CD14-positive monocyte (primary cell): ENCODE measurements at regions not wholly inside any gene's neighbourhood (a gene's known extent, or its start where the extent isn't known, plus 50 kb on each side); places are given as distances from the start of the nearest gene placed in this dataset.

Experiments used
- DNase-seq, 3 donors: peaks; one replicate each; pipeline ENCODE4 v3.0.0-alpha.2; 2011 to 2022
- H2AFZ ChIP-seq: 2 replicates; pipeline ENCODE4 v1.6.0; 2012; ENCODE audit warnings: mild to moderate bottlenecking, low read depth, low read length, inconsistent platforms; ENCODE audit not compliant: insufficient read depth, poor library complexity, severe bottlenecking
- H3K27ac ChIP-seq, 2 donors: 1 replicate in 1 of 2; 2 replicates in 1 of 2; pipeline ENCODE4 v1.5.1; 2012 to 2013; ENCODE audit warnings: low read length in 2 of 2, control low read depth in 1 of 2, inconsistent platforms in 1 of 2, low read depth in 1 of 2, mild to moderate bottlenecking in 1 of 2
- H3K27me3 ChIP-seq, 2 donors: one replicate each; pipeline versions ENCODE4 v1.6.0 to v1.6.1; 2011 to 2013; ENCODE audit warnings: low read length in 2 of 2; ENCODE audit not compliant: control insufficient read depth in 2 of 2, insufficient read depth in 2 of 2
- H3K36me3 ChIP-seq, 2 donors: replicated peaks in 1 of 2; 1 replicate in 1 of 2; 2 replicates in 1 of 2; pipeline versions ENCODE4 v1.5.1 to v1.6.1; 2012 to 2013; ENCODE audit warnings: low read length in 2 of 2, control low read depth in 1 of 2, inconsistent platforms in 1 of 2, mild to moderate bottlenecking in 1 of 2; ENCODE audit not compliant: insufficient read depth in 2 of 2, control insufficient read depth in 1 of 2
- H3K4me1 ChIP-seq, 2 donors: 1 replicate in 1 of 2; 2 replicates in 1 of 2; pipeline versions ENCODE4 v1.5.1 to v1.6.1; 2012 to 2013; ENCODE audit warnings: low read length in 2 of 2, control low read depth in 1 of 2, inconsistent platforms in 1 of 2, mild to moderate bottlenecking in 1 of 2, moderate library complexity in 1 of 2; ENCODE audit not compliant: insufficient read depth in 2 of 2, control insufficient read depth in 1 of 2
- H3K4me2 ChIP-seq: replicated peaks from 2 replicates; pipeline ENCODE3; 2012; ENCODE audit warnings: low read length, moderate library complexity, mild to moderate bottlenecking; ENCODE audit not compliant: poor library complexity, severe bottlenecking; ENCODE audit errors: extremely low read depth
- H3K4me3 ChIP-seq, 3 experiments: fragments of 200-600 bp in 1 of 3; sonication (generic) in 1 of 3; replicated peaks in 1 of 3; 1 replicate in 2 of 3; 2 replicates in 1 of 3; pipeline ENCODE4 v1.5.1; 2011 to 2013; ENCODE audit warnings: low read length in 3 of 3, mild to moderate bottlenecking in 3 of 3, control low read depth in 2 of 3, low read depth in 2 of 3, inconsistent platforms in 1 of 3, moderate library complexity in 1 of 3
- H3K79me2 ChIP-seq: 2 replicates; pipeline ENCODE4 v1.6.0; 2012; ENCODE audit warnings: mild to moderate bottlenecking, control low read depth, inconsistent platforms, low read length, moderate library complexity; ENCODE audit not compliant: insufficient read depth
- H3K9ac ChIP-seq: 2 replicates; pipeline ENCODE4 v1.6.0; 2017; ENCODE audit warnings: low read length, mild to moderate bottlenecking; ENCODE audit not compliant: insufficient read depth, poor library complexity, severe bottlenecking
- H3K9me3 ChIP-seq, 2 donors: replicated peaks in 1 of 2; 1 replicate in 1 of 2; 2 replicates in 1 of 2; pipeline versions ENCODE4 v1.5.1 to v1.6.1; 2012 to 2013; ENCODE audit warnings: low read length in 2 of 2, control low read depth in 1 of 2; ENCODE audit not compliant: control insufficient read depth in 1 of 2, insufficient read depth in 1 of 2
- H4K20me1 ChIP-seq: 2 replicates; pipeline ENCODE4 v1.6.0; 2012; ENCODE audit warnings: mild to moderate bottlenecking, low read length, control low read depth, moderate library complexity; ENCODE audit not compliant: insufficient read depth
- H3K27ac Mint-ChIP-seq, 7 donors: one replicate each; pipeline ENCODE4 v1.8.0; 2020; ENCODE audit warnings: mild to moderate bottlenecking in 7 of 7, mixed read lengths in 7 of 7, moderate library complexity in 6 of 7, inconsistent platforms in 2 of 7
- H3K27me3 Mint-ChIP-seq, 3 donors: one replicate each; pipeline ENCODE4 v1.8.0; 2021 to 2022; ENCODE audit warnings: low read depth in 3 of 3, mild to moderate bottlenecking in 3 of 3, mixed read lengths in 3 of 3, moderate library complexity in 3 of 3, inconsistent platforms in 1 of 3
- H3K36me3 Mint-ChIP-seq, 2 donors: one replicate each; pipeline ENCODE4 v1.8.0; 2020; ENCODE audit warnings: mixed read lengths in 2 of 2, inconsistent platforms in 1 of 2, mild to moderate bottlenecking in 1 of 2
- H3K4me1 Mint-ChIP-seq: one replicate; pipeline ENCODE4 v1.8.0; 2020; ENCODE audit warnings: mild to moderate bottlenecking, mixed read lengths
- H3K4me3 Mint-ChIP-seq, 2 donors: one replicate each; pipeline ENCODE4 v1.8.0; 2020; ENCODE audit warnings: mild to moderate bottlenecking in 2 of 2, mixed read lengths in 2 of 2, moderate library complexity in 1 of 2
- H3K9me3 Mint-ChIP-seq, 7 donors: one replicate each; pipeline ENCODE4 v1.8.0; 2020 to 2022; ENCODE audit warnings: mixed read lengths in 7 of 7, mild to moderate bottlenecking in 6 of 7, moderate library complexity in 6 of 7, inconsistent platforms in 2 of 7
- WGBS: methylation state at CpG from one replicate; pipeline ENCODE4 v1.1.5; 2013; ENCODE audit warnings: missing lambda C conversion rate; ENCODE audit not compliant: insufficient coverage; 5-methylcytosine and 5-hydroxymethylcytosine counted together
- intact Hi-C, 2 donors: fragments of 100-400 bp; cut with micrococcal nuclease; formaldehyde crosslinking; loops; one replicate each; pipeline versions ENCODE4 v1.15.0 to v1.15.1; 2023
- TF ChIP-seq, protein P1 (sequence below): fragments of 200-600 bp; IDR thresholded peaks from one replicate; pipeline ENCODE4 v1.8.0; 2022; ENCODE audit warnings: antibody characterized with exemption, mild to moderate bottlenecking

DNA sequence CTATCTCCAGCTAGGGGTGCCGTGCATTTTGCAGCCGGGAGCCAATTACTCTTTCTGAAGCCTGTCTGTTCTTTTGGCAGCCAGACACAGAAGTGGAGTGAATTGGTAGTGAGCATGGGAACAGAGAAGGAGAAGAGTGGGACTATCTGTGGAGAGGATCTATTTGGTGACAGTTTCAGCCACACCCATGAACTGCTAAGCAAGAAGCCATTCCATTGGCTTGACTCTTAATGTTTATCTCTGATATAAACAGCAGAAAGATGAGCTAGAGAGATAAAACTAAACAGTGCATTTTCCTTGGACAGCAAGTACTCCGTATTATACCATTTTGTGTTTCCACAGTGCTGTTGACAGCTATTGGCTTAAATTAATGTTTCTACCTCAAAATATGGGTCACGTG, 259.6 kb upstream of the THUMPD2 start:
- H3K27me3 Mint-ChIP-seq = peaks cover 0 to 2% (median 0%) of the 10 kb centered on the region in 3 donors

DNA sequence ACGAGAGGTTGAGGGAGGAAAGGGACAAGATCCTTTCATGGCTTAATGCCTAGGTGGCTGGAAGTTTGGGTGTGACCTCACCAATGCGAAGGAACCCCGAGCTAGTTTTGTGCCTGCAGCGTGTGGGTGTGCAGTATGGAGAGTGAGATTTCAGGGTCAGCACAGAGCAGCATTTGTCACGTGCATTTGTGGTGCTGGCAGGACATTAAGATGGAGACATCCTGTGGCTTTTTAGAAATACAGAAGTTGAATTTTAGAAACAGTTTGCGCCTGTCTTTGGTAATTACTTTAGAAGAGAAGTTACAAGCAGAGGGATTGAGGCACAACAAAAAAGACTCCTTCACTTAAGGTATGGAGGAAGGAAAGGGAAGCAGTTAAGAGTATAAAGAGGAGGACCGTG, 258.2 kb upstream of the THUMPD2 start:
- Histone ChIP-seq H4K20me1 (no peaks in the 10 kb centered on the region), H3K79me2 (no peaks in the 10 kb centered on the region), H2AFZ (peak overlapping the region; percentile 43), H3K36me3 (no peaks in the 10 kb centered on the region), H3K4me2 (peak overlapping the region; percentile 52), H3K4me3 (peak overlapping the region in 1 of 3 experiments; percentile 49), H3K4me1 (peaks cover 66 to 69% of the 10 kb centered on the region in 2 donors), H3K9me3 (peaks cover 15 to 16% of the 10 kb centered on the region in 2 donors), H3K27ac (peak overlapping the region in 1 of 2 donors; percentile 62), H3K9ac (no peak overlapping the region), H3K27me3 (no peaks in the 10 kb centered on the region)
- peak; percentile 41 to 55 (median 48) for DNase-seq
- intact Hi-C loops = no loop called here
- peaks cover 2 to 22% (median 18%) of the 10 kb centered on the region in 7 donors for H3K9me3 Mint-ChIP-seq
- peak overlapping the region; percentile 40 to 78 for H3K4me3 Mint-ChIP-seq
- peak overlapping the region; percentile 55 to 89 (median 74) for H3K27ac Mint-ChIP-seq
- peaks cover 0 to 2% (median 0%) of the 10 kb centered on the region in 3 donors for H3K27me3 Mint-ChIP-seq
- WGBS = 4% methylated on average over 4 of the region's 7 CpGs
- TF ChIP-seq, protein P1, sequence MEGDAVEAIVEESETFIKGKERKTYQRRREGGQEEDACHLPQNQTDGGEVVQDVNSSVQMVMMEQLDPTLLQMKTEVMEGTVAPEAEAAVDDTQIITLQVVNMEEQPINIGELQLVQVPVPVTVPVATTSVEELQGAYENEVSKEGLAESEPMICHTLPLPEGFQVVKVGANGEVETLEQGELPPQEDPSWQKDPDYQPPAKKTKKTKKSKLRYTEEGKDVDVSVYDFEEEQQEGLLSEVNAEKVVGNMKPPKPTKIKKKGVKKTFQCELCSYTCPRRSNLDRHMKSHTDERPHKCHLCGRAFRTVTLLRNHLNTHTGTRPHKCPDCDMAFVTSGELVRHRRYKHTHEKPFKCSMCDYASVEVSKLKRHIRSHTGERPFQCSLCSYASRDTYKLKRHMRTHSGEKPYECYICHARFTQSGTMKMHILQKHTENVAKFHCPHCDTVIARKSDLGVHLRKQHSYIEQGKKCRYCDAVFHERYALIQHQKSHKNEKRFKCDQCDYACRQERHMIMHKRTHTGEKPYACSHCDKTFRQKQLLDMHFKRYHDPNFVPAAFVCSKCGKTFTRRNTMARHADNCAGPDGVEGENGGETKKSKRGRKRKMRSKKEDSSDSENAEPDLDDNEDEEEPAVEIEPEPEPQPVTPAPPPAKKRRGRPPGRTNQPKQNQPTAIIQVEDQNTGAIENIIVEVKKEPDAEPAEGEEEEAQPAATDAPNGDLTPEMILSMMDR = no peak
- peaks cover 62% of the 10 kb centered on the region for H3K4me1 Mint-ChIP-seq
- H3K36me3 Mint-ChIP-seq = peaks cover 0 to 10% of the 10 kb centered on the region in 2 donors

More for the DNA sequence above, 259.6 kb upstream of the THUMPD2 start:
- H3K27ac ChIP-seq = peak overlapping the region in 1 of 2 donors; percentile 62
- no peaks in the 10 kb centered on the region for H3K79me2 ChIP-seq
- no peaks in the 10 kb centered on the region for H4K20me1 ChIP-seq
- no peak overlapping the region for H3K4me3 Mint-ChIP-seq
- intact Hi-C loops = no loop called here
- H3K9me3 ChIP-seq = peaks cover 13% of the 10 kb centered on the region in 2 donors
- peaks cover 71 to 75% of the 10 kb centered on the region in 2 donors for H3K4me1 ChIP-seq
- no peak for DNase-seq
- no peaks in the 10 kb centered on the region for H3K36me3 ChIP-seq
- H3K27ac Mint-ChIP-seq = peak overlapping the region in 6 of 7 donors; percentile 61 to 81 (median 72)
- peaks cover 67% of the 10 kb centered on the region for H3K4me1 Mint-ChIP-seq
- no peak overlapping the region for H2AFZ ChIP-seq
- no peaks in the 10 kb centered on the region for H3K27me3 ChIP-seq
- no peak overlapping the region for H3K4me2 ChIP-seq
- TF ChIP-seq, protein P1 = no peak
- H3K36me3 Mint-ChIP-seq = peaks cover 0 to 8% of the 10 kb centered on the region in 2 donors
- peaks cover 2 to 15% (median 13%) of the 10 kb centered on the region in 7 donors for H3K9me3 Mint-ChIP-seq
- 100% methylated on average over 2 of the region's 4 CpGs for WGBS
- H3K4me3 ChIP-seq = no peak overlapping the region
- no peak overlapping the region for H3K9ac ChIP-seq
